HEK293T (cell line): ENCODE measurements at regions not wholly inside any gene's neighbourhood (a gene's known extent, or its start where the extent isn't known, plus 50 kb on each side); places are given as distances from the start of the nearest gene placed in this dataset.
"Not testable (repeated sequence)": the region's sequence is repeated elsewhere in the genome, so short reads cannot be mapped to it uniquely, and the experiment has no call there.

Experiments used
- ARNT ChIP-seq: fragments of 450-650 bp; IDR thresholded peaks from 2 replicates; pipeline ENCODE4 v1.6.1; 2017; ENCODE audit warnings: mild to moderate bottlenecking
- BHLHE40 ChIP-seq: fragments of 450-650 bp; IDR thresholded peaks from 2 replicates; pipeline ENCODE4 v1.6.1; 2016; ENCODE audit warnings: mild to moderate bottlenecking, moderate library complexity, borderline replicate concordance
- CTBP1 ChIP-seq: fragments of 450-650 bp; IDR thresholded peaks from 2 replicates; pipeline ENCODE4 v1.6.1; 2016; ENCODE audit warnings: borderline replicate concordance
- FOXA1 ChIP-seq: fragments of 450-650 bp; IDR thresholded peaks from 2 replicates; pipeline ENCODE4 v1.6.1; 2016; ENCODE audit warnings: mild to moderate bottlenecking
- FOXK2 ChIP-seq: fragments of 450-650 bp; IDR thresholded peaks from 2 replicates; pipeline ENCODE4 v1.6.1; 2016; ENCODE audit warnings: mild to moderate bottlenecking
- FOXM1 ChIP-seq: fragments of 450-650 bp; IDR thresholded peaks from 2 replicates; pipeline ENCODE4 v1.6.1; 2017; ENCODE audit warnings: mild to moderate bottlenecking, borderline replicate concordance
- HDGF ChIP-seq: fragments of 450-650 bp; IDR thresholded peaks from 2 replicates; pipeline ENCODE4 v1.6.1; 2017; ENCODE audit warnings: antibody characterized with exemption, borderline replicate concordance
- NFRKB ChIP-seq: fragments of 450-650 bp; IDR thresholded peaks from 2 replicates; pipeline ENCODE4 v1.6.1; 2016; ENCODE audit warnings: mild to moderate bottlenecking, moderate library complexity
- SP1 ChIP-seq: fragments of 450-650 bp; IDR thresholded peaks from 2 replicates; pipeline ENCODE4 v1.6.1; 2017
- SUZ12 ChIP-seq: fragments of 450-650 bp; IDR thresholded peaks from 2 replicates; pipeline ENCODE4 v1.6.1; 2016; ENCODE audit warnings: mild to moderate bottlenecking
- TF ChIP-seq, protein P1 (sequence below): fragments of 450-650 bp; IDR thresholded peaks from 2 replicates; pipeline ENCODE4 v1.6.1; 2016

DNA sequence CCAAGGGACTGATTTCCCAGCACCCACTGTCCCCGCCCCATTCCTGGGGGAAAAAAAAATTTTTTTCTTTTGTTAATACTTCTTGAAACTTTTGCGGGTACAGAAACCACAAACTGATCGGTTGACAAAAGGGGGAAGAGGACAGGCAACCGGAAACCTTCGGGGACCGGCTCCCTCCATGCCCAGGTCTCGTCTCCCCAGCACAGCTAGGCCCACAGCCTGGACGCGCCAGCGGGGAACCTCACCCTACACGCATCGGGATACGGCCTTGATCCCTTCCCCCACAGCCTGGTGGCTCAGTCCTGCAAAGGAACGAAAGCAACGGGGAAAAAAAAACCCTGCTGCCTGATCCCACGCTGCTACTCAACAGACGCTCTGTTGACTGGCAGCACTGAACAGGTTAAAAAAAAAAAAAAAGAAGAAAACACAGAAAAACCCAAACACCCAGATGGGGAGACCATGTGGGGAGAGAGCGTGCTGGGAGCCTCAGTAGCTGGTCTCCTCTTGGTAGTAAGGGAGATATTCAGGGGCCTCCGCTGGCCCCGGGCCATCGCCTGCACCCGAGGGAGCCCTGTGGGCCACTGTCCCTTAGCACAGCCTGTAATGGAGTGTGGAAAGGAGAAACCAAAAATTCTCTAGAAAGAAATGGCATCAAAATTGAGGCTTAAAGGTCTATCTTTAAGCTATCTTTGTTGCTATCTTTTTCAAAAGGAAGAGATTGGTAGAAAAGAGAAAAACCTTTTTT, 185.7 kb downstream of the POTEC start:
- TF ChIP-seq SP1, CTBP1, ARNT, SUZ12, BHLHE40, NFRKB, FOXM1, FOXA1, FOXK2, HDGF: not testable (repeated sequence)
- TF ChIP-seq, protein P1, sequence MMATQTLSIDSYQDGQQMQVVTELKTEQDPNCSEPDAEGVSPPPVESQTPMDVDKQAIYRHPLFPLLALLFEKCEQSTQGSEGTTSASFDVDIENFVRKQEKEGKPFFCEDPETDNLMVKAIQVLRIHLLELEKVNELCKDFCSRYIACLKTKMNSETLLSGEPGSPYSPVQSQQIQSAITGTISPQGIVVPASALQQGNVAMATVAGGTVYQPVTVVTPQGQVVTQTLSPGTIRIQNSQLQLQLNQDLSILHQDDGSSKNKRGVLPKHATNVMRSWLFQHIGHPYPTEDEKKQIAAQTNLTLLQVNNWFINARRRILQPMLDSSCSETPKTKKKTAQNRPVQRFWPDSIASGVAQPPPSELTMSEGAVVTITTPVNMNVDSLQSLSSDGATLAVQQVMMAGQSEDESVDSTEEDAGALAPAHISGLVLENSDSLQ, result not testable (repeated sequence)
